ENCODE measurements at regions not wholly inside any gene's neighbourhood (a gene's known extent, or its start where the extent isn't known, plus 50 kb on each side); places are given as distances from the start of the nearest gene placed in this dataset.

- no peak for TF ChIP-seq EZH2 (IDR thresholded peaks at IDR 0.05)
- no peak for TF ChIP-seq POLR2AphosphoS5 (IDR thresholded peaks at IDR 0.05; ENCODE audit: borderline replicate concordance, low read depth, low read length)
- TF ChIP-seq FOXP2 (optimal IDR thresholded peaks at IDR 0.05; ENCODE audit: control extremely low read depth, extremely low read length, insufficient read depth): no peak
Observed at GRCh38 chr11:122439866-122440810, 215.4 kb upstream of the UBASH3B start.

Measured in SK-N-MC (cell line).